Neural cell (in vitro differentiated cells): ENCODE measurements at regions not wholly inside any gene's neighbourhood (a gene's known extent, or its start where the extent isn't known, plus 50 kb on each side); places are given as distances from the start of the nearest gene placed in this dataset.

ENCODE experiments used
- H2AFZ ChIP-seq: fragments of 200-600, 300-800 bp; sonication (generic), shearing (Covaris generic); 2 replicates; pipeline ENCODE4 v1.6.0; 2014; ENCODE audit warnings: low read depth, mild to moderate bottlenecking, antibody characterized with exemption, low read length, moderate library complexity
- H3F3A ChIP-seq: fragments of 200-600 bp; shearing (Covaris generic); 2 replicates; pipeline ENCODE4 v1.6.1; 2016; ENCODE audit warnings: mild to moderate bottlenecking, moderate library complexity, mixed read lengths, antibody characterized with exemption, low read length; ENCODE audit not compliant: insufficient read depth, poor library complexity, severe bottlenecking
- H3K27ac ChIP-seq: fragments of 200-600, 300-800 bp; sonication (generic), shearing (Covaris generic); 2 replicates; pipeline ENCODE4 v1.5.1; 2014; ENCODE audit warnings: mild to moderate bottlenecking, low read length, moderate library complexity
- H3K27me3 ChIP-seq: fragments of 300-800, 200-600 bp; sonication (generic), shearing (Covaris generic); 2 replicates; pipeline ENCODE4 v1.6.0; 2014; ENCODE audit warnings: mild to moderate bottlenecking, low read depth, low read length, moderate library complexity; ENCODE audit not compliant: insufficient read depth
- H3K36me3 ChIP-seq: fragments of 300-800, 200-600 bp; sonication (generic), shearing (Covaris generic); 2 replicates; pipeline ENCODE4 v1.5.1; 2014; ENCODE audit warnings: mild to moderate bottlenecking, antibody characterized with exemption, low read length, moderate library complexity; ENCODE audit not compliant: insufficient read depth
- H3K4me2 ChIP-seq: fragments of 300-800, 200-600 bp; sonication (generic), shearing (Covaris generic); 2 replicates; pipeline ENCODE4 v1.6.0; 2014; ENCODE audit warnings: mild to moderate bottlenecking, low read length
- H3K4me3 ChIP-seq: fragments of 300-800, 200-600 bp; sonication (generic), shearing (Covaris generic); 2 replicates; pipeline ENCODE4 v1.5.1; 2014; ENCODE audit warnings: mild to moderate bottlenecking, low read length, moderate library complexity
- H3K79me2 ChIP-seq: fragments of 200-600 bp; shearing (Covaris generic); replicated peaks from 2 replicates; pipeline ENCODE4 v1.6.0; 2014; ENCODE audit warnings: mild to moderate bottlenecking, low read length, moderate library complexity; ENCODE audit not compliant: insufficient read depth
- H3K9ac ChIP-seq: fragments of 300-800, 200-600 bp; sonication (generic), shearing (Covaris generic); 2 replicates; pipeline ENCODE4 v1.6.1; 2016; ENCODE audit warnings: mild to moderate bottlenecking, low read length, mixed read lengths
- H3K9me2 ChIP-seq: fragments of 200-600 bp; shearing (Covaris generic); 2 replicates; pipeline ENCODE4 v1.6.1; 2016; ENCODE audit warnings: mild to moderate bottlenecking, low read length, mixed read lengths; ENCODE audit not compliant: insufficient read depth
- H3K9me3 ChIP-seq: fragments of 200-600, 300-800 bp; sonication (generic), shearing (Covaris generic); 2 replicates; pipeline ENCODE4 v1.6.1; 2016; ENCODE audit warnings: mild to moderate bottlenecking, mixed run types, low read length, moderate library complexity, mixed read lengths
- H4K20me1 ChIP-seq: fragments of 200-600 bp; shearing (Covaris generic); 2 replicates; pipeline ENCODE4 v1.6.1; 2016; ENCODE audit warnings: mild to moderate bottlenecking, mixed run types; ENCODE audit not compliant: insufficient read depth
- EP300 ChIP-seq: fragments of 450-650 bp; conservative IDR thresholded peaks from 2 replicates; pipeline ENCODE4 v1.6.1; 2014; ENCODE audit warnings: antibody characterized with exemption, mild to moderate bottlenecking, moderate library complexity; ENCODE audit not compliant: poor library complexity, severe bottlenecking
- EZH2 ChIP-seq: fragments of 200-600, 300-800 bp; shearing (Covaris generic), sonication (generic); IDR thresholded peaks from 2 replicates; pipeline ENCODE4 v1.6.1; 2014; ENCODE audit warnings: antibody characterized with exemption, low read length, borderline replicate concordance, mild to moderate bottlenecking; ENCODE audit not compliant: insufficient read depth, poor library complexity, severe bottlenecking
- MXI1 ChIP-seq: fragments of 450-650 bp; conservative IDR thresholded peaks from 2 replicates; pipeline ENCODE4 v1.6.1; 2014; ENCODE audit warnings: antibody characterized with exemption, mild to moderate bottlenecking; ENCODE audit not compliant: poor library complexity, severe bottlenecking
- POLR2AphosphoS5 ChIP-seq: IDR thresholded peaks from 2 replicates; pipeline ENCODE4 v1.6.1; 2012
- RAD21 ChIP-seq: fragments of 450-650 bp; conservative IDR thresholded peaks from 2 replicates; pipeline ENCODE4 v1.6.1; 2014; ENCODE audit warnings: antibody characterized with exemption, mild to moderate bottlenecking, moderate library complexity
- SMC3 ChIP-seq: fragments of 450-650 bp; conservative IDR thresholded peaks from 2 replicates; pipeline ENCODE4 v1.6.1; 2014; ENCODE audit warnings: antibody characterized with exemption, mild to moderate bottlenecking, moderate library complexity; ENCODE audit not compliant: poor library complexity
- TAF1 ChIP-seq: IDR thresholded peaks from 2 replicates; pipeline ENCODE4 v1.6.1; 2012; ENCODE audit warnings: low read depth
- TF ChIP-seq, protein P1 (sequence below): IDR thresholded peaks from 2 replicates; pipeline ENCODE4 v1.6.1; 2012; ENCODE audit warnings: borderline replicate concordance
- TF ChIP-seq, protein P2 (sequence below): fragments of 450-650 bp; IDR thresholded peaks from 2 replicates; pipeline ENCODE4 v1.5.1; 2014; ENCODE audit warnings: antibody characterized with exemption, mild to moderate bottlenecking, moderate library complexity; ENCODE audit not compliant: poor library complexity, severe bottlenecking

DNA sequence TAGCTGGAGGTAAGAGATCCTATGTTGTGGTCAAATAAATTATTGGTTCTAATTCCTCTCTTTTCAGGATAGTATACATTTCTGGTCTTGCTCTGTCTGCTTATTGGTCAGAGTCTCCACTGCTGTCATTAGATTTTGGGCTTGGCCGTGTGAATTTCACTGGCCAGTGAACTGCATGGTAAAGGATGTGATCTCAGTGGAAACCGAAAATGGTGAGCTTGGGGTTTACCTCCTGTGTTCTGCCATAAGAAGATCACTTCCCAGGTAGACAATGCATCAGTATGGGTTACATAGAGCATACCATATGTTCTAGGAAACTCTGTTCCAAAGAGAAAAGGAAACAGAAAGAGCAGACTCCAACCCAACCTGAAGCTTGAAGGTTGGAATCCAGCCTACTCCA lies 1123.3 kb upstream of the B3GALT2 start:
- H3K79me2 ChIP-seq, result no peaks in the 10 kb centered on the region
- H3K36me3 ChIP-seq, result no peaks in the 10 kb centered on the region
- no peak overlapping the region for H3K9ac ChIP-seq
- TF ChIP-seq RAD21 (no peak), EZH2 (no peak), TAF1 (no peak)
- TF ChIP-seq, protein P1, sequence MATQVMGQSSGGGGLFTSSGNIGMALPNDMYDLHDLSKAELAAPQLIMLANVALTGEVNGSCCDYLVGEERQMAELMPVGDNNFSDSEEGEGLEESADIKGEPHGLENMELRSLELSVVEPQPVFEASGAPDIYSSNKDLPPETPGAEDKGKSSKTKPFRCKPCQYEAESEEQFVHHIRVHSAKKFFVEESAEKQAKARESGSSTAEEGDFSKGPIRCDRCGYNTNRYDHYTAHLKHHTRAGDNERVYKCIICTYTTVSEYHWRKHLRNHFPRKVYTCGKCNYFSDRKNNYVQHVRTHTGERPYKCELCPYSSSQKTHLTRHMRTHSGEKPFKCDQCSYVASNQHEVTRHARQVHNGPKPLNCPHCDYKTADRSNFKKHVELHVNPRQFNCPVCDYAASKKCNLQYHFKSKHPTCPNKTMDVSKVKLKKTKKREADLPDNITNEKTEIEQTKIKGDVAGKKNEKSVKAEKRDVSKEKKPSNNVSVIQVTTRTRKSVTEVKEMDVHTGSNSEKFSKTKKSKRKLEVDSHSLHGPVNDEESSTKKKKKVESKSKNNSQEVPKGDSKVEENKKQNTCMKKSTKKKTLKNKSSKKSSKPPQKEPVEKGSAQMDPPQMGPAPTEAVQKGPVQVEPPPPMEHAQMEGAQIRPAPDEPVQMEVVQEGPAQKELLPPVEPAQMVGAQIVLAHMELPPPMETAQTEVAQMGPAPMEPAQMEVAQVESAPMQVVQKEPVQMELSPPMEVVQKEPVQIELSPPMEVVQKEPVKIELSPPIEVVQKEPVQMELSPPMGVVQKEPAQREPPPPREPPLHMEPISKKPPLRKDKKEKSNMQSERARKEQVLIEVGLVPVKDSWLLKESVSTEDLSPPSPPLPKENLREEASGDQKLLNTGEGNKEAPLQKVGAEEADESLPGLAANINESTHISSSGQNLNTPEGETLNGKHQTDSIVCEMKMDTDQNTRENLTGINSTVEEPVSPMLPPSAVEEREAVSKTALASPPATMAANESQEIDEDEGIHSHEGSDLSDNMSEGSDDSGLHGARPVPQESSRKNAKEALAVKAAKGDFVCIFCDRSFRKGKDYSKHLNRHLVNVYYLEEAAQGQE, result no peak
- TF ChIP-seq, protein P2, sequence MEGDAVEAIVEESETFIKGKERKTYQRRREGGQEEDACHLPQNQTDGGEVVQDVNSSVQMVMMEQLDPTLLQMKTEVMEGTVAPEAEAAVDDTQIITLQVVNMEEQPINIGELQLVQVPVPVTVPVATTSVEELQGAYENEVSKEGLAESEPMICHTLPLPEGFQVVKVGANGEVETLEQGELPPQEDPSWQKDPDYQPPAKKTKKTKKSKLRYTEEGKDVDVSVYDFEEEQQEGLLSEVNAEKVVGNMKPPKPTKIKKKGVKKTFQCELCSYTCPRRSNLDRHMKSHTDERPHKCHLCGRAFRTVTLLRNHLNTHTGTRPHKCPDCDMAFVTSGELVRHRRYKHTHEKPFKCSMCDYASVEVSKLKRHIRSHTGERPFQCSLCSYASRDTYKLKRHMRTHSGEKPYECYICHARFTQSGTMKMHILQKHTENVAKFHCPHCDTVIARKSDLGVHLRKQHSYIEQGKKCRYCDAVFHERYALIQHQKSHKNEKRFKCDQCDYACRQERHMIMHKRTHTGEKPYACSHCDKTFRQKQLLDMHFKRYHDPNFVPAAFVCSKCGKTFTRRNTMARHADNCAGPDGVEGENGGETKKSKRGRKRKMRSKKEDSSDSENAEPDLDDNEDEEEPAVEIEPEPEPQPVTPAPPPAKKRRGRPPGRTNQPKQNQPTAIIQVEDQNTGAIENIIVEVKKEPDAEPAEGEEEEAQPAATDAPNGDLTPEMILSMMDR, result no peak
- H4K20me1 ChIP-seq, result no peaks in the 10 kb centered on the region
- no peak overlapping the region for H3K4me3 ChIP-seq
- no peaks in the 10 kb centered on the region for H3K27me3 ChIP-seq
- H2AFZ ChIP-seq, result no peak overlapping the region
- H3K4me2 ChIP-seq, result no peak overlapping the region
- H3K9me3 ChIP-seq, result no peaks in the 10 kb centered on the region
- H3K27ac ChIP-seq, result no peak overlapping the region
- H3K9me2 ChIP-seq, result no peaks in the 10 kb centered on the region
- H3F3A ChIP-seq, result no peaks in the 10 kb centered on the region

DNA sequence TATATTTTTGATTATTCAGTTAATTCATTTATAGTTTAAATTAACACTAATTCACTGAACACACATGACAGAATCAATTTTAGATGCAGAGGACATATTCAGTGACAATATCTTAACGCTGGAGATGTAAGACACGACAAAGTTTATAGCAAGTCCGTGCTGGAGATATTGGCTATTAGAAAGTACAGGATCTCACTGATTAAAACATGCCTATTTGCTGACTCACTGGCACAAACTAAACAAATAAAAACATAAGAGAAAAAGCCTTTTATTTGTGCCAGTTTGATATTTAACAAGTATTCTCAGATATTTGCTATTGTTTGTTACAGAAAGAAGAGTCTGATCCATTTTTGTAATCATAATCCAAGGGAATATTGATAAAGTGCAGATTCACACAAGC lies 1122.9 kb upstream of the B3GALT2 start:
- H3K27ac ChIP-seq, result no peak overlapping the region
- H2AFZ ChIP-seq, result no peak overlapping the region
- H3K4me3 ChIP-seq, result no peak overlapping the region
- no peaks in the 10 kb centered on the region for H3K79me2 ChIP-seq
- no peaks in the 10 kb centered on the region for H3K27me3 ChIP-seq
- TF ChIP-seq RAD21 (no peak), EP300 (no peak), SMC3 (no peak), TAF1 (no peak), MXI1 (no peak), POLR2AphosphoS5 (no peak), EZH2 (no peak)
- TF ChIP-seq, protein P2, result no peak
- TF ChIP-seq, protein P1, result no peak
- no peaks in the 10 kb centered on the region for H3F3A ChIP-seq
- H3K9ac ChIP-seq, result no peak overlapping the region
- H3K9me2 ChIP-seq, result no peaks in the 10 kb centered on the region
- no peaks in the 10 kb centered on the region for H3K9me3 ChIP-seq
- H4K20me1 ChIP-seq, result no peaks in the 10 kb centered on the region
- no peaks in the 10 kb centered on the region for H3K36me3 ChIP-seq
- H3K4me2 ChIP-seq, result no peak overlapping the region
